ENCODE measurements at regions not wholly inside any gene's neighbourhood (a gene's known extent, or its start where the extent isn't known, plus 50 kb on each side); places are given as distances from the start of the nearest gene placed in this dataset.

DNA sequence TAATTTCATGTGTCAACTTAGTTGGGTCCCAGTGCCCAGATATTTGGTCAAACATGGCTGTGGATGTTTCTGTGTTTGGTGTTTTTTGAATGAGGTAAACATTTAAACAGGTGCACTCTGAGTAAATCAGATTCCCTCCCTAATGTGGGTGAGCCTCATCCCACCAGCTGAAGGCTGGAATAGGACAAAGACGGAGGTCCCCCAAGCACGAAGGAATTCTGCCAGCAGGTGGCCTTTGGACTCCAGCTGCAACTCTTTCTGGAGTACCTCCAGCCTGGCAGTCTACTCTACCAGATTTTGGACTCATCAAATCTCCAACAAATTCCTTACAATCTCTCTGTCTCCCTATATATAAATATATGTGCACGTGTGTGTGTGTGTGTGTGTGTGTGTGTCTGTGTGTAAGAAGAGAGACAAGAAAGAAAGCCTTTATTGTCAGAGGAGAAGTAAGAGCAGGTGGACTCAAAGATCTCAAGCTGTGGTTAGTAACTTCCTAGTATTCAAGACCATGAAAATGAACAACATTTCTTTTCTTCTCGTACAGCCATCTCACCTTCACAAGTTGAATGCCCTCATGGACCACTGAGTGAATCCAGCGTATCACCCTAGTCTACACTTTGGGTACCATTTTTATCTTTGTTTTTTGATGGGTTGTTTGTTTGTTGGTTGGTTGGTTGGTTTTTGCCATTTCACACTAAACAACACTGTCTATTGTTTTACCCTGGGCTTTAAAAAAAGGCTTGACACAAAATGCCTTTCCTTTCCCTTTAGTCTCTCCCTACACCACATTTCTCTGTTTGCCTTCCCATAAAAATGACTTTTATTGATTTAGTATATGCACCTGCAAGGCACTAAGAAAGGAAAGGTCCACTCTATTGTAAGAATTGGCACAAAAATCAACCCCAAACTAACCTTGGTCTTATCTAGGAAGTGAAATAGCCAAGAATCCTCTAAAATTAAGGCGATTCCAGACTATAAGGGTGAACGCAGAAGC lies 118.7 kb downstream of the TENT4A start:
- H4K20me1 ChIP-seq, result no peaks in the 10 kb centered on the region
- peak overlapping the region; percentile 33; the same call in 1 of the 2 replicates for H3K4me3 ChIP-seq
- no peaks in the 10 kb centered on the region for H3K27me3 ChIP-seq
- peak overlapping the region; percentile 91 for H3K27ac ChIP-seq
- H3K9ac ChIP-seq, result peak overlapping the region; percentile 51; the same call in 1 of the 2 replicates
- peak overlapping the region; percentile 76 for H3K4me2 ChIP-seq
- H3K36me3 ChIP-seq, result no peaks in the 10 kb centered on the region
- no peak for TF ChIP-seq Cebpa-rat (IDR thresholded peaks at IDR 0.05)
- H3K4me1 ChIP-seq, result peaks cover 78% of the 10 kb centered on the region
- H3K9me3 ChIP-seq, result peaks cover 24% of the 10 kb centered on the region

DNA sequence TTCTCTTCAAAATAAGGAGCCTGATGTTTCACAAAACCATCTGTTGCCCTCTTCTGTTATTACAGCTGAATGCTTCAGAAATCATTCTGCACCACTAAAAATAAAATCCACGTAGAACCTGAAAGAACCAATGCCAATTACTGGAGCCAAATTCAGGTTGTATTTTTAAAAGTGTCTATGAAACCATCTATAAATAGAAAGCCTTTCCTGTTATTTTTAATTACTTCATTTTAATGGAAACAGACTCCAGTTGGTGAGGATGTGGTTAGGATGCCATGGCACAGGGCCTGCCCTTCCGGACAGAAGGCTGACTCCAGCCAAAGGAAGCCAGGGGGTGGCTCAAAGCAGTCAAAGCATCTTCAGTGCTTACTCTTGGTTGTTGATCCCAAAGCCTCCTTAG lies 119.8 kb downstream of the TENT4A start:
- H3K27me3 ChIP-seq, result no peaks in the 10 kb centered on the region
- H3K9ac ChIP-seq, result peak overlapping the region; percentile 73; the same call in 1 of the 2 replicates
- peak overlapping the region; percentile 91 for H3K27ac ChIP-seq
- peak overlapping the region; percentile 76 for H3K4me2 ChIP-seq
- no peaks in the 10 kb centered on the region for H3K36me3 ChIP-seq
- H3K4me1 ChIP-seq, result peaks cover 79% of the 10 kb centered on the region
- H3K9me3 ChIP-seq, result peaks cover 34% of the 10 kb centered on the region
- H3K4me3 ChIP-seq, result peak overlapping the region; percentile 47; the same call in 1 of the 2 replicates
- H4K20me1 ChIP-seq, result no peaks in the 10 kb centered on the region
- no peak for TF ChIP-seq Cebpa-rat (IDR thresholded peaks at IDR 0.05)

DNA sequence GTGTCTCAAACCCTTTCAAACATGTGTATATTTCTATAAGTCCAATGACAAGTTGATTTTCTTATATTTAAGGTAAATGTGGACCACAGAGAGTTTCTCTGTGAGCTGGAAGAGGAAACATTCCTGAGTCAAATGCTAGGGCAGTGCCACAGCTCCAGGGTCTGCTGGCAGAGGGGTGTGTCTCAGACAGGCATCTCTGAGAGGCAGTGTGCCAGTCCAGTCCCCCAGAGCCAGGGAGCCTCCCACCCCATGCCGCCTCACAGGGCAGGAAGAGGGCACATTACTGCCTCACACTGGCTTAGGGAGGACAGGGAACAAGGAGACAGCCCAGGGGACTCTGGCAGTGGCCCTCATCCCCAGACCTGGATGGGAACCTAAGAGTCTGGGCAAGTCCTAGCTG lies 120.2 kb downstream of the TENT4A start:
- Histone ChIP-seq H3K4me1 (peaks cover 77% of the 10 kb centered on the region), H3K27me3 (no peaks in the 10 kb centered on the region), H3K4me3 (peak overlapping the region; percentile 47; the same call in 1 of the 2 replicates), H3K9me3 (peaks cover 36% of the 10 kb centered on the region), H4K20me1 (no peaks in the 10 kb centered on the region), H3K27ac (peak overlapping the region; percentile 91), H3K9ac (peak overlapping the region; percentile 73), H3K36me3 (no peaks in the 10 kb centered on the region), H3K4me2 (peak overlapping the region; percentile 76)
- no peak for TF ChIP-seq Cebpa-rat (IDR thresholded peaks at IDR 0.05)

DNA sequence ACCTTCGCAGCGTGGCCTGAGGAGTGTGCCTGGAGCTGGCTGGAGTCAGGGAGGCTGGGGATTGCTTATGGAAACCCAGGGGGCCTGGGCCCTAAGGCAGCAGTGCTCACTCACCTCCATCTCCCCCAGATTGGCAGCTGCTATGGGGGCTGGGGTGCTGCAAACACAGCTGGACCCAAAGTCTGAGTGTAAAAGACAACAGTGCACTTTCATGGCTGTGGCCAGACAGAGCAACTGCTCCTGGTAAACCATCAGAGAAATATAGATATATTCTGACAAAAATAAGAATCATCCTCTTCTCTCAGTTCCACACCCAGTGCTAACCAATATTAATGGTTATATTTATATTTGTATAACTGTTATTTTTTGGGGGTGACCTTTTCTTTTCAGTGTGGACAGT lies 123.9 kb downstream of the TENT4A start:
- H3K4me1 ChIP-seq, result peaks cover 62% of the 10 kb centered on the region
- H3K9me3 ChIP-seq, result peaks cover 36% of the 10 kb centered on the region
- no peaks in the 10 kb centered on the region for H3K27me3 ChIP-seq
- no peaks in the 10 kb centered on the region for H4K20me1 ChIP-seq
- no peak overlapping the region for H3K9ac ChIP-seq
- no peaks in the 10 kb centered on the region for H3K36me3 ChIP-seq
- no peak overlapping the region for H3K4me2 ChIP-seq
- no peak overlapping the region for H3K4me3 ChIP-seq
- H3K27ac ChIP-seq, result no peak overlapping the region
- TF ChIP-seq Cebpa-rat (IDR thresholded peaks at IDR 0.05), result no peak

DNA sequence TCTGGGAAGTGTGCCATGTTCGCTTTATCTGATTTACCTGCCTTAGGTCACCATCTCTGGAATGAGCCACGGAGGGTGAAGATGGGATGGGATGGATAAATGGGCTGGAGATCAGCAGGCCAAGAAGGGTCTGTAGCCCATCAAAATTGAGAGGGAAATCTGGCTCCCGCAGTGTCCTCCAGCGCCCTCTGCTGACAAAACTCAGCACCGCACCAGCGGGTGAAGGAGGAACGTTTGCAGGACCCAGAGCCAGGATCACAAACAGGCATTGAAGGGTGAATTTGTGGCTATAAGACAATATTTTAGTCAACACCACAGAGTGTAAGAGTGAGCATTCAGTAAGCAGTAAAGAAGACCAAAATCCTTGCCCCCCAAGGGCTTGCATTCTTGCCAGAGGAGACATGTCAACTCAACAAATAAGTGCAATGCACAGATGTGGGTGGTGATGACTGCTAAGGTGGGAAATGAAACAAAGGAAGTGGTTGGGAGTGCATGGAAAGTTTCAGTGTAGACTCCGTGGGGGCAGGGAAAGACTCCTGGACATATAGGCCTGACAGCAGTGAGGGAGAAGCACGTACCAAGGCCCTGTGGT lies 124.4 kb downstream of the TENT4A start:
- no peak for TF ChIP-seq Cebpa-rat (IDR thresholded peaks at IDR 0.05)
- no peak overlapping the region for H3K9ac ChIP-seq
- no peak overlapping the region for H3K4me2 ChIP-seq
- no peaks in the 10 kb centered on the region for H4K20me1 ChIP-seq
- no peak overlapping the region for H3K4me3 ChIP-seq
- H3K9me3 ChIP-seq, result peaks cover 36% of the 10 kb centered on the region
- H3K27me3 ChIP-seq, result no peaks in the 10 kb centered on the region
- no peaks in the 10 kb centered on the region for H3K36me3 ChIP-seq
- H3K4me1 ChIP-seq, result peaks cover 57% of the 10 kb centered on the region
- no peak overlapping the region for H3K27ac ChIP-seq

DNA sequence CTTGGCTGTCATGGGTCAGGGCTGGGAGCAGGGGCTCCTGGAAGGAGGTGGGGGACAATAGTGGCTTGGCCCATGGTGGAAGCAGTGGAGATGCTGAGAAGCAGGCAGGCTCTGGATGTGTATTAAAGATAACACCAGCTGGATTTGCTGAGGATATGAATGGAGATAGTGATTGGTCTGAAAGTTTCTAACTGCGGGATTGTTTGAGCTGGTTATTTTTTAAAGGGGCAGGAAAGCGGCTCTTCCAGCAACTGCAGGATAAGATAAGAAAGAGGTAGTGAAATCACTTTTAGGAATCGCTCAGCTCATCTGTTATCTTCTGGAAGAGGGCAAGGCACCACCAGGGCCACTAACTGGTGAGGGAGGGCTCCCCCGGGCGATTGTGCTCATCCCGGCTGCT lies 125.5 kb downstream of the TENT4A start:
- Histone ChIP-seq H4K20me1 (no peaks in the 10 kb centered on the region), H3K4me3 (no peak overlapping the region), H3K27ac (peak overlapping the region; percentile 49; the same call in 1 of the 2 replicates), H3K4me1 (peaks cover 45% of the 10 kb centered on the region), H3K9me3 (peaks cover 36% of the 10 kb centered on the region), H3K9ac (no peak overlapping the region), H3K27me3 (no peaks in the 10 kb centered on the region), H3K36me3 (no peaks in the 10 kb centered on the region), H3K4me2 (peak overlapping the region; percentile 47)
- TF ChIP-seq Cebpa-rat (IDR thresholded peaks at IDR 0.05), result no peak

DNA sequence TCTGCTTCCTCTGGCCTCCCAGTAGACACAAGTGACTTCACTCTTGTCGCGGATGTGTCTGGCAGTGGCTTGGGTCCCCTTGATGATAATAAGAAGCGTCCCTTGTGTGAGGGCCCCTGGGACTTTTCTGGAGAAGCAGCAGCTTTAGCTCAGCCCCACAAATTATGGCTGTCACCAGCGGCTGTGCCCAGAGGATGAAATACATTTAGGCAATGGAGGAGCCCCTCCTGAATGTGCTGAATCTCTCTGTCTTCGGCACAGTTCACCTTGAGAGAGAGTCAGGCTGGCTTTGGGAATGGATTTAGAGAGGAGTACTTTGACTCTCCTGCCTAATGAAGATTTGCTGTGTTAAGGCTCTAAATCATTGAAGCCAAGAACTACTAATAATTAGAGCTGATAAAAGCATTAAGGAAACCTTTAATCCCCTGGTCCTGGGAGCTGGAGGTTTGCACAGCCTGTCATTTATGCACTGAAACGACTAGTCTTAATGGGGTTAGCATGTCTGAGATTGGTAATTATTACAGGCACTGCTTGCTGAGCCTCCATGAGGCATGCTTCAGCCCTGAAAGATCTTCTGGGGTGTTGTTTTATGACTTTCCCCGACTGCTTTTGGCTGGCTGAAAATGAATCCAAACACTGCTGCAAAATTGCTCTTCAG lies 127.0 kb downstream of the TENT4A start:
- TF ChIP-seq Cebpa-rat (IDR thresholded peaks at IDR 0.05), result no peak
- peaks cover 26% of the 10 kb centered on the region for H3K9me3 ChIP-seq
- no peak overlapping the region for H3K27ac ChIP-seq

DNA sequence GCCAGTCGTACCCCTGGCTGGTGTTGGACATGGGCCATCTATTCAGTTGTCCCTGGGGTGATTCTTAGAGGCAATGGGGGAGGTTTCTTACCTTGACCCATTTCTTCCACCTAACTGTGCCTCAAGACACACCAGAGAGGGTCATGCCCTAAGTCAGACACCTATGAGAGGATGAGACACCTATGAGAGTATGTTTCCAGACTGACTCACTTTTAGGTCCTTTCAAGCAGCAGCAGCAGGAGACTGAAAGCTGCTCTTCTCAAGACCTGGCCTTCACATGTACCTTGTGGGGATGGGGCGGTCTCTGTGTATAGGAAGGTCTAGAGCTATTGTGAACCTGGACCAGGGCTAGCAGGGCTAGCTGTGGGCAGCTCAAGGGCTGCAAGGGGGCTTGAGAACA lies 130.1 kb downstream of the TENT4A start:
- no peaks in the 10 kb centered on the region for H3K27me3 ChIP-seq
- H3K4me1 ChIP-seq, result peaks cover 22% of the 10 kb centered on the region
- H4K20me1 ChIP-seq, result no peaks in the 10 kb centered on the region

More for the DNA sequence above, 127.0 kb downstream of the TENT4A start:
- no peak overlapping the region for H3K4me3 ChIP-seq
- no peaks in the 10 kb centered on the region for H3K36me3 ChIP-seq
- no peaks in the 10 kb centered on the region for H3K27me3 ChIP-seq
- no peaks in the 10 kb centered on the region for H4K20me1 ChIP-seq
- peak overlapping the region; percentile 47 for H3K4me2 ChIP-seq
- no peak overlapping the region for H3K9ac ChIP-seq
- H3K4me1 ChIP-seq, result peaks cover 35% of the 10 kb centered on the region

DNA sequence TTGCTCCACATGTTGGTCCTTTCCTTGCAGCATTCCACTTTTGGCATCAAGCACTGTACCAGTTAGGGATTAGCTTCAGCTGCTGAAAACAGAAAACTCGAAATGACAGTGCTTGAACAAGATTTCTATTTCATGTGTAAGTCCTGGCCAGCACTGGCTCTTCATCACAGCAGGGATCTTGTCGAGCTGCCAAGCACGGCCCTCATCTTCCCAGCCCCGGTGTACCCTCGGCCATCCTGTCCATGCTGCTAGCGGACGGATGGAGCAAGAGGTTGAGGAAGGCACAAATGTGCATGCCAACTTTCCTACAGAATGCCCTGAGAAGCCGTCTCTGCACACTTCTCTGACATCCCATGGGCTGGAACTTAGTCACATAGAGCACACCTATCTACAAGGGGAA lies 130.6 kb downstream of the TENT4A start:
- H3K9me3 ChIP-seq, result no peaks in the 10 kb centered on the region; the same call in 1 of the 2 replicates

More for the DNA sequence above, 130.1 kb downstream of the TENT4A start:
- no peak overlapping the region for H3K4me2 ChIP-seq
- no peaks in the 10 kb centered on the region; the same call in 1 of the 2 replicates for H3K9me3 ChIP-seq
- H3K9ac ChIP-seq, result no peak overlapping the region
- TF ChIP-seq Cebpa-rat (IDR thresholded peaks at IDR 0.05), result no peak
- no peaks in the 10 kb centered on the region for H3K36me3 ChIP-seq
- no peak overlapping the region for H3K4me3 ChIP-seq
- H3K27ac ChIP-seq, result no peak overlapping the region

More for the DNA sequence above, 130.6 kb downstream of the TENT4A start:
- Histone ChIP-seq H3K27ac (no peak overlapping the region), H3K9ac (no peak overlapping the region), H3K4me1 (peaks cover 18% of the 10 kb centered on the region), H3K27me3 (no peaks in the 10 kb centered on the region), H3K36me3 (no peaks in the 10 kb centered on the region), H4K20me1 (no peaks in the 10 kb centered on the region), H3K4me3 (no peak overlapping the region), H3K4me2 (no peak overlapping the region)
- no peak for TF ChIP-seq Cebpa-rat (IDR thresholded peaks at IDR 0.05)
